Uterus (tissue), 3 donors: ENCODE measurements at regions not wholly inside any gene's neighbourhood (a gene's known extent, or its start where the extent isn't known, plus 50 kb on each side); places are given as distances from the start of the nearest gene placed in this dataset.

Experiments used
- DNase-seq, 2 donors: peaks; one replicate each; pipeline ENCODE4 v3.0.0-alpha.2; 2019 to 2020
- H3K27ac ChIP-seq, 2 donors: fragments of 200-600 bp; sonication (generic); 1 replicate in 1 of 2; 2 replicates in 1 of 2; pipeline ENCODE4 v1.5.1; 2016 to 2018
- H3K27me3 ChIP-seq, 2 donors: fragments of 200-600 bp; sonication (generic); one replicate each; pipeline ENCODE4 v1.5.1; 2018 to 2019; ENCODE audit warnings: control low read depth in 1 of 2
- H3K36me3 ChIP-seq, 2 donors: fragments of 200-600 bp; sonication (generic); one replicate each; pipeline ENCODE4 v1.5.1; 2019; ENCODE audit warnings: control low read depth in 1 of 2
- H3K4me1 ChIP-seq, 2 donors: fragments of 200-600 bp; sonication (generic); one replicate each; pipeline ENCODE4 v1.5.1; 2018 to 2019; ENCODE audit warnings: control low read depth in 1 of 2
- H3K4me3 ChIP-seq, 2 donors: fragments of 200-600 bp; sonication (generic); 1 replicate in 1 of 2; 2 replicates in 1 of 2; pipeline ENCODE4 v1.5.1; 2018 to 2019; ENCODE audit warnings: mild to moderate bottlenecking in 1 of 2
- H3K9me3 ChIP-seq, 2 donors: fragments of 200-600 bp; sonication (generic); one replicate each; pipeline ENCODE4 v1.5.1; 2019; ENCODE audit warnings: control low read depth in 1 of 2
- CTCF ChIP-seq, 4 experiments: fragments of 200-600 bp in 2 of 4; fragments of 450-650 bp in 2 of 4; sonication (generic) in 2 of 4; IDR thresholded peaks; one replicate each; pipeline ENCODE4 v1.5.1; 2016 to 2019; ENCODE audit warnings: antibody characterized with exemption in 4 of 4, mild to moderate bottlenecking in 2 of 4, moderate library complexity in 1 of 4
- POLR2A ChIP-seq, 2 donors: fragments of 450-650 bp; IDR thresholded peaks; one replicate each; pipeline ENCODE4 v1.6.1; 2016; ENCODE audit warnings: antibody characterized with exemption in 2 of 2, mild to moderate bottlenecking in 1 of 2, moderate library complexity in 1 of 2
- intact Hi-C: fragments of 100-400 bp; cut with DNase I; formaldehyde crosslinking; loops from one replicate; pipeline ENCODE4 v1.15.1; 2023; ENCODE audit warnings: low total_unique reads
- donor health status: DM: yes; HTN: yes; CAD: no.

- Histone ChIP-seq H3K4me3 (no peak overlapping the region), H3K36me3 (no peaks in the 10 kb centered on the region), H3K9me3 (no peaks in the 10 kb centered on the region), H3K27me3 (no peaks in the 10 kb centered on the region), H3K4me1 (no peaks in the 10 kb centered on the region), H3K27ac (no peak overlapping the region)
- no peak for TF ChIP-seq CTCF (IDR thresholded peaks at IDR 0.05)
- TF ChIP-seq POLR2A (IDR thresholded peaks at IDR 0.05) = no peak
- DNase-seq = no peak
- intact Hi-C loops = no loop called here
Measured at GRCh38 chr4:38368613-38369012, 295.4 kb upstream of the KLF3 start.

- Histone ChIP-seq H3K4me3 (no peak overlapping the region), H3K9me3 (no peaks in the 10 kb centered on the region), H3K27me3 (no peaks in the 10 kb centered on the region), H3K27ac (no peak overlapping the region), H3K36me3 (no peaks in the 10 kb centered on the region), H3K4me1 (no peaks in the 10 kb centered on the region)
- DNase-seq = no peak
- intact Hi-C loops = no loop called here
- no peak for TF ChIP-seq CTCF (IDR thresholded peaks at IDR 0.05)
Measured at GRCh38 chr4:38371391-38371851, 292.6 kb upstream of the KLF3 start.

GRCh38 chr4:38373375-38373774 is 290.6 kb upstream of the KLF3 start:
- no peak for DNase-seq
- H3K4me3 ChIP-seq = no peak overlapping the region
- H3K27me3 ChIP-seq = no peaks in the 10 kb centered on the region
- no peak overlapping the region for H3K27ac ChIP-seq
- intact Hi-C loops = no loop called here
- no peaks in the 10 kb centered on the region for H3K9me3 ChIP-seq
- H3K36me3 ChIP-seq = no peaks in the 10 kb centered on the region
- H3K4me1 ChIP-seq = no peaks in the 10 kb centered on the region
- TF ChIP-seq CTCF (IDR thresholded peaks at IDR 0.05) (no peak), POLR2A (IDR thresholded peaks at IDR 0.05) (no peak)

GRCh38 chr4:38377195-38377594 is 286.8 kb upstream of the KLF3 start:
- Histone ChIP-seq H3K27me3 (no peaks in the 10 kb centered on the region), H3K4me3 (no peak overlapping the region), H3K4me1 (no peaks in the 10 kb centered on the region), H3K36me3 (no peaks in the 10 kb centered on the region), H3K9me3 (no peaks in the 10 kb centered on the region), H3K27ac (no peak overlapping the region)
- DNase-seq = no peak
- TF ChIP-seq CTCF (IDR thresholded peaks at IDR 0.05) (no peak), POLR2A (IDR thresholded peaks at IDR 0.05) (no peak)
- intact Hi-C loops = no loop called here

- H3K4me3 ChIP-seq = no peak overlapping the region
- no peak for TF ChIP-seq CTCF (IDR thresholded peaks at IDR 0.05)
- TF ChIP-seq POLR2A (IDR thresholded peaks at IDR 0.05) = no peak
- H3K27me3 ChIP-seq = no peaks in the 10 kb centered on the region
- intact Hi-C loops = no loop called here
- H3K9me3 ChIP-seq = no peaks in the 10 kb centered on the region
- no peaks in the 10 kb centered on the region for H3K4me1 ChIP-seq
- DNase-seq = no peak
- no peaks in the 10 kb centered on the region for H3K36me3 ChIP-seq
- no peak overlapping the region for H3K27ac ChIP-seq
Measured at GRCh38 chr4:38378478-38378877, 285.5 kb upstream of the KLF3 start.
